Urinary bladder (tissue), 3 donors: ENCODE measurements at regions not wholly inside any gene's neighbourhood (a gene's known extent, or its start where the extent isn't known, plus 50 kb on each side); places are given as distances from the start of the nearest gene placed in this dataset.

Experiments used
- DNase-seq: peaks from one replicate; pipeline ENCODE4 v3.0.0-alpha.2; 2015; ENCODE audit errors: extremely low spot score
- H3K27ac ChIP-seq: one replicate; pipeline ENCODE4 v1.5.1; 2013; ENCODE audit warnings: low read depth, mild to moderate bottlenecking, moderate library complexity
- H3K36me3 ChIP-seq: one replicate; pipeline ENCODE4 v1.6.1; 2013; ENCODE audit warnings: mild to moderate bottlenecking, moderate library complexity; ENCODE audit not compliant: insufficient read depth
- H3K4me1 ChIP-seq: one replicate; pipeline ENCODE4 v1.6.1; 2013; ENCODE audit warnings: mild to moderate bottlenecking, moderate library complexity; ENCODE audit not compliant: insufficient read depth
- H3K4me3 ChIP-seq: one replicate; pipeline ENCODE4 v1.5.1; 2013; ENCODE audit warnings: low read depth, low read length
- WGBS: extraction: QIAGEN DNeasy Blood & Tissue Kit; methylation state at CpG from one replicate; pipeline ENCODE4 v1.1.7; 2013; 5-methylcytosine and 5-hydroxymethylcytosine counted together
- donor health status: healthy with polysubstance abuse.
- donor health status: healthy.

- H3K4me3 ChIP-seq: no peak overlapping the region
- 92% methylated on average over 4 of the region's 4 CpGs for WGBS
- DNase-seq: no peak
- H3K4me1 ChIP-seq: no peaks in the 10 kb centered on the region
- H3K27ac ChIP-seq: no peak overlapping the region
- H3K36me3 ChIP-seq: no peaks in the 10 kb centered on the region
These were observed 68.6 kb downstream of the ZNF621 start for GRCh38 chr3:40593351-40593750.

DNA sequence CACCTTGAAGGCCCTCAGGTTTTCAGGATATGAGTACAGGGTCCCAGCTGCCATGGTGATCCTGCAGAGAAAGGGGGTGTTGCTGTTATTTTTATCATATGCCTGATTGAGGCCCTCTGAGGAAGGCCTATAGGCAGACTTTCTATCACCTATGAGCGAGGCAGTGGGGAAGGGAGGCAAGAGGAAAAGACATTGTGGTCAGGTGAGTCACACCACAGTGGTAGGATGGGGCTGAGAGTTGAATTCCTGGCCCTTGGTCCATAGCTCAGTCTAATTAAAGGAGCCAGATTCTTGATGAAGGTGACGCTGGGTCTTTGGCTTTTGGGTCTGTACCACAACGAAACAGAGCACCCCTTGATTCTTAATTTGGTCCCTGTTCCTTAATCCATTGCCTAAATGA, 72.7 kb downstream of the ZNF621 start:
- Histone ChIP-seq H3K27ac (no peak overlapping the region), H3K4me1 (no peaks in the 10 kb centered on the region), H3K36me3 (no peaks in the 10 kb centered on the region), H3K4me3 (no peak overlapping the region)
- 95% methylated on average over 3 of the region's 3 CpGs for WGBS
- no peak for DNase-seq

DNA sequence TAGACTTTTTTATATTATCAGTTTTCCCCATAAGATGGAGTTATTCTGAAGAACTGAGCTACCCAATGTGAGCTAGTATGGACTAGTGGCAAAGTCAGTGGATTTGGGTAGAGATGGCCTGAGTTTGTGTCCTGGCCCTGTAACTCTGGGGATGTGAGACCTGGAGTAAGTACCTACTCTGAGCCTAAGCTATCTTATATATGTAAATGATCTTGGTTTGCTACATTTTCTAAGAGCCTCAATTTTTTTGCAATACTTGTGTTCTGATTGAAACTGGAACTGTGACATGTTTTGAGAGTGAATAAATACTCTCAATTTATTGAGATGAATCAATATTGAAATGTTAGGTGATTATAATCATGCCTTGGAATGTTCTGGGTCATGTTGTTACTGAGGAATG, 73.6 kb downstream of the ZNF621 start:
- DNase-seq: no peak
- no peaks in the 10 kb centered on the region for H3K4me1 ChIP-seq
- no peaks in the 10 kb centered on the region for H3K36me3 ChIP-seq
- no peak overlapping the region for H3K4me3 ChIP-seq
- no peak overlapping the region for H3K27ac ChIP-seq

GRCh38 chr3:40598962-40599361, 74.2 kb downstream of the ZNF621 start:
- Histone ChIP-seq H3K4me1 (no peaks in the 10 kb centered on the region), H3K4me3 (no peak overlapping the region), H3K36me3 (no peaks in the 10 kb centered on the region), H3K27ac (no peak overlapping the region)
- 94% methylated on average over 3 of the region's 3 CpGs for WGBS
- no peak for DNase-seq

DNA sequence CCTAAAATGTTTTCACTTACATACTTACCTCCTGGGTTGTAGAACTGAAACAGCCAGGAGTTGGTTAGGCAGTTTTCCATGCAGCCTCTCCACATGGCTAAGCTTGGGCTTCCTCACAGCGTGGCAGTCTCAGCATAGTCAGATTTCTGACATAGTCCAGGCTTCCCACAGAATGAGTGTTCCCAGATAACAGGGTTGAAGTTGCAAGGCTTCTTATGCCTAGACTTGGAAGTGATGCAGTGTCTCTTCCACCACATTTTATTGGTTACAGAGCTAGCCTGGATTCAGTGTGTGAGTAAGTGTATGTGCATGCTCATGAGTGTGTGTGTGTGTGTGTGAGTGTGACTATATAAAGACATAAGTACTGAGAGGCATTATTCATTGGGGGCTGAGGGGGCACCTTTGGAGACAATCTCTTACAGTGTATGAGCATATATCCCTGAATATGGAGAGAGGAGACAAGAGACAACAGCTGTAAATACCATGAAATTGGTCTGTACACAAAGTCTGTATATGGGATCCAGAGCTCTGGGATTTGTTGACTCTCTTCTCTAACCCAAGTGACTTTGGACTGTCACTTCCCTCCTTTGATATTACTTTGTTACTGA, 78.1 kb downstream of the ZNF621 start:
- Histone ChIP-seq H3K27ac (no peak overlapping the region), H3K4me3 (no peak overlapping the region), H3K36me3 (no peaks in the 10 kb centered on the region), H3K4me1 (no peaks in the 10 kb centered on the region)
- 70% methylated on average over 1 of the region's 1 CpG for WGBS
- no peak for DNase-seq

GRCh38 chr3:40605960-40606359, 81.2 kb downstream of the ZNF621 start:
- Histone ChIP-seq H3K27ac (no peak overlapping the region), H3K36me3 (no peaks in the 10 kb centered on the region), H3K4me1 (no peaks in the 10 kb centered on the region), H3K4me3 (no peak overlapping the region)
- 84% methylated on average over 1 of the region's 1 CpG for WGBS
- DNase-seq: no peak

DNA sequence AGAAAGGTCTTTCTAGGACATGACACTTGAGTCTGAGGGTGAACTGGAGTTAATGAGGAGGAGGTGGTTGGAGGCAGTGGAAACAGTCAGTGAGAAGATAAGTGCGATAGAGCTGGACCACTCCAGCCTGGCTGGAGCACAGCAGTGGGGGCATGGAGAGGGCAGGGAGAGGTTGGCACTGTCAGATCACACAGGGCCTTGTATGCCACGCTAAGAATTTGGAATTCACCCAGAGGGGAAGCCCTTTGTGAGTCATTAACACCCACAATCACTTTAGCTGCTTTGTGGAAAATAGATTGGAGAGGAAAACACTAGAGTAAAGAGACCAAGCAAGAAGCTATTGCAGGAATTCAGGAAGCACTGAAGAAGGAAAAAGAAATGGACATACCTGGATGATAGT, 83.3 kb downstream of the ZNF621 start:
- DNase-seq: no peak
- no peaks in the 10 kb centered on the region for H3K4me1 ChIP-seq
- H3K36me3 ChIP-seq: no peaks in the 10 kb centered on the region
- no peak overlapping the region for H3K27ac ChIP-seq
- no peak overlapping the region for H3K4me3 ChIP-seq
- 67% methylated on average over 2 of the region's 2 CpGs for WGBS

GRCh38 chr3:40613306-40613705, 88.5 kb downstream of the ZNF621 start:
- no peaks in the 10 kb centered on the region for H3K36me3 ChIP-seq
- H3K27ac ChIP-seq: no peak overlapping the region
- no peak for DNase-seq
- peaks cover 2% of the 10 kb centered on the region for H3K4me1 ChIP-seq
- WGBS: 95% methylated on average over 5 of the region's 5 CpGs
- no peak overlapping the region for H3K4me3 ChIP-seq

- Histone ChIP-seq H3K4me3 (no peak overlapping the region), H3K36me3 (no peaks in the 10 kb centered on the region), H3K27ac (no peak overlapping the region), H3K4me1 (peaks cover 2% of the 10 kb centered on the region)
- 19% methylated on average over 33 of the region's 33 CpGs for WGBS
- DNase-seq: no peak
These were observed 90.6 kb downstream of the ZNF621 start for GRCh38 chr3:40615110-40615915.

GRCh38 chr3:40615918-40616819, 91.4 kb downstream of the ZNF621 start:
- Histone ChIP-seq H3K4me3 (no peak overlapping the region), H3K4me1 (peaks cover 2% of the 10 kb centered on the region), H3K27ac (no peak overlapping the region), H3K36me3 (no peaks in the 10 kb centered on the region)
- DNase-seq: no peak
- WGBS: 78% methylated on average over 16 of the region's 16 CpGs

DNA sequence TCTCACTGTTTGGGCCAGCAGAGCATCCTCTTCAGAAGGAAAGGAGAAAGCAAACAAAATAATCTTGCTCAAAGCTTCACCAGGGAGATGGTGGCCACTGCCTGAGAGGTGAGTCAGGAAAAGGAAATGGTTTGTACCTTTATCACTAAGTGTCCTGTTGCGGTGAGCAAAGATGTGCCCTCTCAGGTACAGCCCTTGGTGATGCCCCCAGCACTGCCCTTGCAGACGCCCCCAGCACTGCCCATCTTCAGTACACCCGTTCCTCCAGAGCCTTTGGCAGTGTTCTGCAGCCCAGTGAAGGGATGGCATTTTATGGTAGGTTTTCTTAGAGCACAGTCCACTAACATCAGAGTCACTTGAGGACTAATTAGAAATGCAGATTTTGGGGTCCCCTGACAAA, 92.3 kb downstream of the ZNF621 start:
- Histone ChIP-seq H3K36me3 (no peaks in the 10 kb centered on the region), H3K27ac (no peak overlapping the region), H3K4me3 (no peak overlapping the region), H3K4me1 (peaks cover 2% of the 10 kb centered on the region)
- no peak for DNase-seq
- 83% methylated on average over 3 of the region's 3 CpGs for WGBS

DNA sequence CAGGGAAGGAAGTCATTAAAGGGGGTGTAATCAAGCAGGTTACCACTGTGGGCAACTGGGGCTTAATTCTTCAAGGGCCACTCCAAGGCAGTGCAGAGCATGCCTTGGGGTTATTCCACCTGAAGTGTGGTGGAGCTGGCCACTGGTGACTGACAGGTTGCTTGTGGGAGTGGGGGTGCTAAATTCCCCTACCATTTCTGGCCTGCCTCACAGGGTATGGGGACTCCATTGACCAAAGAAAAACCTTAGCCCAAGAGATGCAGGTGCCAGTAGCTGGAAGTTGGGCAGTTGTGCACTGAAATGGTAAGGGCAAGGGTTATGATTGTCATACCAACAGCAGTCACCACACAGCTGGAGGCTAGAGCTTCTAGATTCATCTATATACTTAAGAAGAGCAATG, 93.4 kb downstream of the ZNF621 start:
- H3K27ac ChIP-seq: no peak overlapping the region
- DNase-seq: no peak

DNA sequence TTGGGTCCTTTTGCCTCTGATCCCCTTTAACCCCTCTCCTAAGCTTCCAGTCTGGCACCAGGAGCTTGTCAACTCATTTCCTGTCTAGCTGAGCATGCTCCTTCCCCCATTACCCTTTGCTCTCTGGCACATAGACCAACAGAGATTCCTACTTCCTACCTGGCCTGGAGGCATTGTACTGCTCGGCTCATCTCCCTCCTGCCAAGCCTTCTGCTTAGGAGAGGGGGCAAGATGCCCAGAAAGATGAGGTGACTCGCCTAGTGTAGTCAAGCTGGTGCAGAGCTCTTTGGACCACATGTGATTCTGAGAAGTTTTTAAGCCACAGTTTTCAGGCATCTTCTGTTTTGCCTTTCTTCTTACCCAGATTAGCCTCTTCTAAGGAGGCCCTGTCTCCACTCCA, 95.4 kb downstream of the ZNF621 start:
- no peak overlapping the region for H3K4me3 ChIP-seq
- whole genome bisulfite sequencing: 73% methylated on average over 2 of the region's 2 CpGs

More for the DNA sequence above, 93.4 kb downstream of the ZNF621 start:
- H3K36me3 ChIP-seq: no peaks in the 10 kb centered on the region
- peaks cover 2% of the 10 kb centered on the region for H3K4me1 ChIP-seq
- H3K4me3 ChIP-seq: no peak overlapping the region

DNA sequence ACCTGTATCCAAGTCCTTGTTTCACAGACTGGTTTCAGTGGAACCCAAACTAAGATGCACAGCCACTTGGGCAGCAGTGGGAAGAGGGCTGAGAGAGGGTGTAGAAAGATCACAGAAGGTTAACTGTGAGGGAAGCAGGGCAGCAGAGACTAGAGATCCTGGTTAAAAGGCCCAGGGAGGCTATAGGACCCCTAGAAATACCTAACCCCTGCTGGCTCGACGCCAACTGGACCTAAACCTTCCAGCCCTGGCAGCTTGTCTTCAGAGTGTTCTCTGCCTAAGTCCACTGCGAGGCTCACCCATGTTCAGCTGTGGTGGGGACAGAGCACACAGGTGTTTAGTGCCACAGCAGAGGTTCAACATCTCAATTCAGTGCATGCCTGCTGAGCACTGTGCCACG, 96.5 kb downstream of the ZNF621 start:
- H3K4me1 ChIP-seq: no peaks in the 10 kb centered on the region
- DNase-seq: no peak
- no peak overlapping the region for H3K4me3 ChIP-seq
- H3K36me3 ChIP-seq: no peaks in the 10 kb centered on the region
- no peak overlapping the region for H3K27ac ChIP-seq
- WGBS: 73% methylated on average over 4 of the region's 4 CpGs

More for the DNA sequence above, 95.4 kb downstream of the ZNF621 start:
- Histone ChIP-seq H3K27ac (no peak overlapping the region), H3K36me3 (no peaks in the 10 kb centered on the region), H3K4me1 (peaks cover 2% of the 10 kb centered on the region)
- DNase-seq: no peak
